GM19328 (cell line): ENCODE measurements at regions not wholly inside any gene's neighbourhood (a gene's known extent, or its start where the extent isn't known, plus 50 kb on each side); places are given as distances from the start of the nearest gene placed in this dataset.

Experiments used
- ATAC-seq: cut with Tn5 transposase; IDR thresholded peaks from one replicate; pipeline ENCODE4 v1.9.1; 2021; ENCODE audit warnings: mild to moderate bottlenecking, moderate library complexity; ENCODE audit not compliant: unreplicated experiment

GRCh38 chr7:46168231-46168630 lies 247.2 kb upstream of the IGFBP3 start:
- ATAC-seq, result no peak

- no peak for ATAC-seq
Observed at GRCh38 chr7:46165276-46165675, 244.2 kb upstream of the IGFBP3 start.

GRCh38 chr7:46164629-46165028 lies 243.6 kb upstream of the IGFBP3 start:
- ATAC-seq, result no peak

GRCh38 chr7:46163246-46163645 lies 242.2 kb upstream of the IGFBP3 start:
- no peak for ATAC-seq

GRCh38 chr7:46162609-46163008 lies 241.5 kb upstream of the IGFBP3 start:
- no peak for ATAC-seq

- no peak for ATAC-seq
Observed at GRCh38 chr7:46160861-46161260, 239.8 kb upstream of the IGFBP3 start.

- no peak for ATAC-seq
Observed at GRCh38 chr7:46157931-46158330, 236.9 kb upstream of the IGFBP3 start.

GRCh38 chr7:46157404-46157803 lies 236.3 kb upstream of the IGFBP3 start:
- no peak for ATAC-seq

- ATAC-seq, result no peak
Observed at GRCh38 chr7:46156853-46157252, 235.8 kb upstream of the IGFBP3 start.

GRCh38 chr7:46156086-46156485 lies 235.0 kb upstream of the IGFBP3 start:
- ATAC-seq, result no peak

GRCh38 chr7:46155367-46155766 lies 234.3 kb upstream of the IGFBP3 start:
- ATAC-seq, result no peak

GRCh38 chr7:46153951-46154787 lies 233.1 kb upstream of the IGFBP3 start:
- no peak for ATAC-seq

- no peak for ATAC-seq
Observed at GRCh38 chr7:46153583-46153950, 232.5 kb upstream of the IGFBP3 start.

GRCh38 chr7:46152696-46153095 lies 231.6 kb upstream of the IGFBP3 start:
- no peak for ATAC-seq

GRCh38 chr7:46150721-46151120 lies 229.6 kb upstream of the IGFBP3 start:
- no peak for ATAC-seq

GRCh38 chr7:46150202-46150601 lies 229.1 kb upstream of the IGFBP3 start:
- ATAC-seq, result no peak

GRCh38 chr7:46147871-46148270 lies 226.8 kb upstream of the IGFBP3 start:
- no peak for ATAC-seq

GRCh38 chr7:46146454-46147255 lies 225.6 kb upstream of the IGFBP3 start:
- ATAC-seq, result no peak

GRCh38 chr7:46145412-46145811 lies 224.3 kb upstream of the IGFBP3 start:
- ATAC-seq, result no peak

GRCh38 chr7:46143949-46144917 lies 223.2 kb upstream of the IGFBP3 start:
- no peak for ATAC-seq

- no peak for ATAC-seq
Observed at GRCh38 chr7:46143421-46143820, 222.3 kb upstream of the IGFBP3 start.
